PC-3 (cell line): ENCODE measurements at regions not wholly inside any gene's neighbourhood (a gene's known extent, or its start where the extent isn't known, plus 50 kb on each side); places are given as distances from the start of the nearest gene placed in this dataset.

ENCODE experiments used
- ATAC-seq: fragments of 200-7000 bp; cut with Tn5 transposase; 2 replicates; pipeline ENCODE4 v1.9.1; 2020; ENCODE audit warnings: mild to moderate bottlenecking, moderate library complexity
- BruUV-seq: library from RNA; stranded (reverse); fragments of 400-500 nt; replicated peaks from 2 replicates; lab custom pipeline; 2021; lab: Mats Ljungman, UMichigan
- CTCF ChIA-PET: fragments of 300-600 bp; sonication (Branson Sonifier 250); formaldehyde crosslinking; loops from one replicate; lab custom pipeline; 2022; ENCODE audit warnings: antibody characterized with exemption; lab: Charles Lee
- POLR2A ChIA-PET: fragments of 300-600 bp; sonication (Branson Sonifier 250); formaldehyde crosslinking; loops from one replicate; lab custom pipeline; 2022; ENCODE audit warnings: antibody characterized with exemption; ENCODE audit not compliant: unreplicated experiment; lab: Charles Lee
- DNase-seq: peaks from one replicate; pipeline ENCODE4 v3.0.0-alpha.2; 2015
- H2AFZ ChIP-seq: fragments of 300-600 bp; sonication (generic); 2 replicates; pipeline ENCODE4 v1.6.0; 2016; ENCODE audit warnings: antibody characterized with exemption, low read length
- H3F3A ChIP-seq: fragments of 300-600 bp; sonication (generic); one replicate; pipeline ENCODE4 v1.6.0; 2017; ENCODE audit warnings: antibody characterized with exemption, low read length, control low read depth, mild to moderate bottlenecking; ENCODE audit not compliant: unreplicated experiment
- H3K27ac ChIP-seq: fragments of 300-600 bp; sonication (generic); 2 replicates; pipeline ENCODE4 v1.5.1; 2016; ENCODE audit warnings: mild to moderate bottlenecking, low read length
- H3K27me3 ChIP-seq: fragments of 300-600 bp; sonication (generic); 2 replicates; pipeline ENCODE4 v1.6.1; 2016; ENCODE audit warnings: low read length, mixed read lengths
- H3K36me3 ChIP-seq: fragments of 300-600 bp; sonication (generic); 2 replicates; pipeline ENCODE4 v1.6.1; 2016; ENCODE audit warnings: low read depth, mixed run types, low read length, mixed read lengths
- H3K4me1 ChIP-seq: fragments of 300-600 bp; sonication (generic); 2 replicates; pipeline ENCODE4 v1.5.1; 2016; ENCODE audit warnings: low read length; ENCODE audit not compliant: insufficient read depth
- H3K4me2 ChIP-seq: fragments of 300-600 bp; sonication (generic); 2 replicates; pipeline ENCODE4 v1.6.0; 2016; ENCODE audit warnings: low read length
- H3K4me3 ChIP-seq: fragments of 300-600 bp; sonication (generic); 2 replicates; pipeline ENCODE4 v1.5.1; 2016; ENCODE audit warnings: mild to moderate bottlenecking, low read length, mixed read lengths
- H3K79me2 ChIP-seq: fragments of 300-600 bp; sonication (generic); 2 replicates; pipeline ENCODE4 v1.6.1; 2017; ENCODE audit warnings: low read length, mixed read lengths
- H3K9ac ChIP-seq: fragments of 300-600 bp; sonication (generic); 2 replicates; pipeline ENCODE4 v1.6.0; 2016; ENCODE audit warnings: mild to moderate bottlenecking, low read length
- H3K9me2 ChIP-seq: fragments of 300-600 bp; sonication (generic); replicated peaks from 2 replicates; pipeline ENCODE4 v1.6.1; 2016; ENCODE audit warnings: mixed run types, low read length, mixed read lengths
- H3K9me3 ChIP-seq: fragments of 300-600 bp; sonication (generic); 2 replicates; pipeline ENCODE4 v1.6.1; 2016; ENCODE audit warnings: low read length, mixed read lengths
- H4K20me1 ChIP-seq: fragments of 300-600 bp; sonication (generic); 2 replicates; pipeline ENCODE4 v1.6.1; 2016; ENCODE audit warnings: low read length, mixed read lengths
- EZH2 ChIP-seq: fragments of 300-600 bp; sonication (generic); IDR thresholded peaks from one replicate; pipeline ENCODE4 v1.6.1; 2017; ENCODE audit warnings: antibody characterized with exemption, mild to moderate bottlenecking, low read length; ENCODE audit not compliant: unreplicated experiment
- EZH2phosphoT487 ChIP-seq: fragments of 300-600 bp; sonication (generic); IDR thresholded peaks from 2 replicates; pipeline ENCODE4 v1.6.1; 2018; ENCODE audit warnings: mild to moderate bottlenecking, antibody characterized with exemption, low read length, borderline replicate concordance
- intact Hi-C: fragments of 100-400 bp; cut with micrococcal nuclease; formaldehyde crosslinking; loops from 2 replicates; pipeline ENCODE4 v1.9.0; 2023
- TF ChIP-seq, protein P1 (sequence below): fragments of 300-600 bp; sonication (generic); conservative IDR thresholded peaks from 2 replicates; pipeline ENCODE4 v1.5.1; 2017; ENCODE audit warnings: antibody characterized with exemption, low read depth, mild to moderate bottlenecking, low read length

DNA sequence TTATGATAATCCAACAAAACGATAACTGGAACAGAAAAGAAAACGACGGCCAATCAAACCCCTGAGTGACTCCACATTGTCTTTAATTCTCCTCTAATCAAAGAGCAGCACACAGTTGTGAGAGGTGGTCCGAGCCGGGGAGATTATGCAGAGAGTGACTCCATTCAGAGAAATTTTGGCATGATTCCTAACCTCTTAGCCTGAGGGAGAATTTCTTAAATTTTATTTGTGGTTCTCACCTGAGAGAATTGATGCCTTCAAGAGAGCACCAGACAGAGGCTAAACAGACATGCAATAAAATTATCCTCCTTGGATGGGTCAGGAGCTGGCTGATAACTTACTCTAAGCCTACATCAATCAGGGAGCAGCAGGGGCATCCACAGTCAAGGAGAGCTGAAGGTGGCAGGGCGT is 310.0 kb upstream of the KLF12 start:
- no peaks in the 10 kb centered on the region for H3K9me2 ChIP-seq
- peak overlapping the region; percentile 99 for H3K27ac ChIP-seq
- H3K4me2 ChIP-seq: peak overlapping the region; percentile 79
- peaks cover 12% of the 10 kb centered on the region for H3F3A ChIP-seq
- ChIA-PET POLR2A (interaction anchor here (0.7 to 0.8 kb wide), 2 partner anchors 36 to 162 kb away, joined by 4 to 15 read pairs; no protein-coding TSS in a partner anchor), CTCF (no interaction called here)
- DNase-seq: peak; percentile 97
- no peaks in the 10 kb centered on the region for H3K79me2 ChIP-seq
- no peak for TF ChIP-seq EZH2phosphoT487
- intact Hi-C loops: loop anchor here (5.0 to 10.0 kb wide), 2 partner anchors 328 to 771 kb away; no protein-coding TSS in a partner anchor
- H2AFZ ChIP-seq: peak overlapping the region; percentile 41; the same call in 1 of the 2 replicates
- H3K4me1 ChIP-seq: peaks cover 40% of the 10 kb centered on the region
- peak overlapping the region; percentile 83 for H3K9ac ChIP-seq
- H3K27me3 ChIP-seq: no peaks in the 10 kb centered on the region
- ATAC-seq: peak; percentile 59
- TSS peak; percentile 65 for BruUV-seq
- H3K9me3 ChIP-seq: peaks cover 7% of the 10 kb centered on the region; the same call in 1 of the 2 replicates
- H4K20me1 ChIP-seq: no peaks in the 10 kb centered on the region
- peaks cover 7% of the 10 kb centered on the region; the same call in 1 of the 2 replicates for H3K36me3 ChIP-seq
- H3K4me3 ChIP-seq: peak overlapping the region; percentile 49

DNA sequence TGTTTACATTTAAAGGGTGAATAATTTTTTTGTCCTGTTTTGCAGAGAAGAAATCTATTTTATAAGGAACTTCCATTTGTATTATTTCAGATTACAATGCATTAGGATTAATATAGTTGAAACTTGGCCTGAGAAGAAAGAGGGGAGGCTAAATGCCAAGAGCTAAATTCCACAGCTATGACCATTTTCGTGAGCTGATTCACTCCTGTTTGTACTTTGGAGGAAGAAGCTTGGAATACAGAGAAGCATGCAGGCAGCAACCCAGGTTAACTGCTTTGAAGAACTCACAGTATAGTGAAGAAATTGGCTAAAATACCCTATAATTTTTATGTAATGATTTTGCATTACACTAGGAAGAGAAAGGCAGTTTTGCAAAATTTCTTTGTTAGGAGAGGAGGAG is 309.4 kb upstream of the KLF12 start:
- no peaks in the 10 kb centered on the region for H3K79me2 ChIP-seq
- TF ChIP-seq, protein P1, sequence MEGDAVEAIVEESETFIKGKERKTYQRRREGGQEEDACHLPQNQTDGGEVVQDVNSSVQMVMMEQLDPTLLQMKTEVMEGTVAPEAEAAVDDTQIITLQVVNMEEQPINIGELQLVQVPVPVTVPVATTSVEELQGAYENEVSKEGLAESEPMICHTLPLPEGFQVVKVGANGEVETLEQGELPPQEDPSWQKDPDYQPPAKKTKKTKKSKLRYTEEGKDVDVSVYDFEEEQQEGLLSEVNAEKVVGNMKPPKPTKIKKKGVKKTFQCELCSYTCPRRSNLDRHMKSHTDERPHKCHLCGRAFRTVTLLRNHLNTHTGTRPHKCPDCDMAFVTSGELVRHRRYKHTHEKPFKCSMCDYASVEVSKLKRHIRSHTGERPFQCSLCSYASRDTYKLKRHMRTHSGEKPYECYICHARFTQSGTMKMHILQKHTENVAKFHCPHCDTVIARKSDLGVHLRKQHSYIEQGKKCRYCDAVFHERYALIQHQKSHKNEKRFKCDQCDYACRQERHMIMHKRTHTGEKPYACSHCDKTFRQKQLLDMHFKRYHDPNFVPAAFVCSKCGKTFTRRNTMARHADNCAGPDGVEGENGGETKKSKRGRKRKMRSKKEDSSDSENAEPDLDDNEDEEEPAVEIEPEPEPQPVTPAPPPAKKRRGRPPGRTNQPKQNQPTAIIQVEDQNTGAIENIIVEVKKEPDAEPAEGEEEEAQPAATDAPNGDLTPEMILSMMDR: no peak
- no peak for TF ChIP-seq EZH2
- no peak for TF ChIP-seq EZH2phosphoT487
- no peaks in the 10 kb centered on the region for H3K27me3 ChIP-seq
- peaks cover 40% of the 10 kb centered on the region for H3K4me1 ChIP-seq
- H3K4me3 ChIP-seq: peak overlapping the region; percentile 49
- peak; percentile 67 for ATAC-seq
- no peaks in the 10 kb centered on the region for H3K9me2 ChIP-seq
- H3K27ac ChIP-seq: peak overlapping the region; percentile 99
- POLR2A ChIA-PET: interaction anchor here (0.8 kb wide), 1 partner anchor 162 kb away, joined by 15 read pairs; no protein-coding TSS in a partner anchor
- no peaks in the 10 kb centered on the region for H4K20me1 ChIP-seq
- peak; percentile 84 for DNase-seq
- CTCF ChIA-PET: interaction anchor here (0.7 kb wide), 1 partner anchor 127 kb away, joined by 4 read pairs; no protein-coding TSS in a partner anchor
- peaks cover 7% of the 10 kb centered on the region; the same call in 1 of the 2 replicates for H3K9me3 ChIP-seq
- H3K9ac ChIP-seq: peak overlapping the region; percentile 83
- intact Hi-C loops: loop anchor here (1.0 to 10.0 kb wide), 3 partner anchors 118 to 771 kb away; no protein-coding TSS in a partner anchor
- H2AFZ ChIP-seq: peak overlapping the region; percentile 41; the same call in 1 of the 2 replicates
- H3K36me3 ChIP-seq: peaks cover 7% of the 10 kb centered on the region; the same call in 1 of the 2 replicates
- H3F3A ChIP-seq: peaks cover 12% of the 10 kb centered on the region
- no TSS peak for BruUV-seq
- H3K4me2 ChIP-seq: peak overlapping the region; percentile 79

DNA sequence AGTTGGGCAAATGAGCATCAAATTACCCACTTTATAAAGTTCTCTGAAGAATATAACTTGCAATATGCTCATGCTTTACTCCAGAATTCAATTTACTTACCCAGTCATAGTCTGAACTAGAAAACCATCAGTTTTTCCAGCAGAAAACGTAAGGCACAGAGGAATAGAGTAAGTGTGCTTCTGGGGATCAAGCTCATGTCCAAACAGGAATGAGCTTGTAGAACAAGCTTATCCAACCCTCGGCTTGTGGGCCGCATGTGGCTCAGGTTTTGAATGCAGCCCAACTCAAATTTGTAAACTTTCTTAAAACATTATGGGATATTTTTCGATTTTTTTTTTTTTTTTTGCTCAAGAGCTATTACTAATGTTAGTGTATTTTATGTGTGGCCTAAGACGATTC is 308.5 kb upstream of the KLF12 start:
- Histone ChIP-seq H3K4me3 (no peak overlapping the region), H3K79me2 (no peaks in the 10 kb centered on the region), H3K27ac (peak overlapping the region; percentile 99), H3K36me3 (peaks cover 7% of the 10 kb centered on the region; the same call in 1 of the 2 replicates), H4K20me1 (no peaks in the 10 kb centered on the region), H3F3A (peaks cover 12% of the 10 kb centered on the region), H2AFZ (no peak overlapping the region), H3K9ac (peak overlapping the region; percentile 83), H3K4me1 (peaks cover 40% of the 10 kb centered on the region), H3K4me2 (0 out of 2 replicates have a peak overlapping the region, but pooled peaks have one; percentile 11), H3K27me3 (no peaks in the 10 kb centered on the region), H3K9me2 (no peaks in the 10 kb centered on the region), H3K9me3 (peaks cover 7% of the 10 kb centered on the region; the same call in 1 of the 2 replicates)
- no TSS peak for BruUV-seq
- no peak for ATAC-seq
- no peak for DNase-seq
- CTCF ChIA-PET: no interaction called here
- intact Hi-C loops: loop anchor here (1.0 to 10.0 kb wide), 3 partner anchors 117 to 772 kb away; no protein-coding TSS in a partner anchor
- TF ChIP-seq EZH2 (no peak), EZH2phosphoT487 (no peak)
- TF ChIP-seq, protein P1: no peak
- POLR2A ChIA-PET: no interaction called here
